Activated CD8-positive, alpha-beta memory T cell treated with anti-CD3 and anti-CD28 coated beads, Interleukin-2, amount 50 U/mL, for 48 hours (primary cell): ENCODE measurements at regions not wholly inside any gene's neighbourhood (a gene's known extent, or its start where the extent isn't known, plus 50 kb on each side); places are given as distances from the start of the nearest gene placed in this dataset.
A peak's percentile ranks its signal among the peaks of the same experiment; 100 is the strongest.
"Not testable (repeated sequence)": the region's sequence is repeated elsewhere in the genome, so short reads cannot be mapped to it uniquely, and the experiment has no call there.

Source experiments
- DNase-seq: peaks from one replicate; pipeline ENCODE4 v3.0.0-alpha.2; 2020

DNA sequence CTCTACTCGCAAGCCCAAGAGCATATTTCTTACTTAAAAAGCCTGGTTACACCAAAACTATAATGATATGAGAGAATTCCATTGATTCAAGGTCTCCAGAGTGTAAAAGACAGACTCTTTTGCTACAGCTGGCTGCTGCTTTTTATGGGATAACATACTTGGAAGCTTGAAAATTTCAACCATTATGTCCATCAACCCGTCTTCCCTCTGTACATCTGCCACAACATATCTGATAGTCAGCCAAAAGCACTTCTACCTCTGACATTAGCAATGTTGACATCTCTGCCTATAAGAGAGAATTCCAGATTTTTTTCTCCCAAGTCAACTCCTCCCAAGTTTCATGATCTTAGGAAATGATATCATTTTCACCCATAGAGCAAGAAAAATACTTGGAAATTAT is 54.4 kb upstream of the IQCM start:
- no peak for DNase-seq

DNA sequence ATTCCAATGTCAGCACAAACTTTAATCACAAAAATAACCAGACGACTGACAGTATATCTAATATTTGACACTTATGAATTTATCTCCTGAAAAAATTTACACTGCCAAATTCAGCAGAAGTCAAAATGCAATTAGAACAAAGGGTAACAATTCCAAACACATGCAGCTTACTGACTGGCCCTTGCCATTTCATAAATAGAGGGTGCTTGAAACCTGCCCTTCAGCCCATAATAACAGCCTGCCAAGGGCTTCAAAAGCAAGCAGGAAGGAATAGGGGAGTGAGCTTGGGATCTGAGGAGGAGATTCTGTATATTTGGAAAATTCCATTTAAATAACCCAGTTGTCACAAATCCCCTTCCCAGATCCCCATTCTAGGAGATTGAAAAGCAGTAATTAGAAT is 66.1 kb upstream of the IQCM start:
- no peak for DNase-seq

DNA sequence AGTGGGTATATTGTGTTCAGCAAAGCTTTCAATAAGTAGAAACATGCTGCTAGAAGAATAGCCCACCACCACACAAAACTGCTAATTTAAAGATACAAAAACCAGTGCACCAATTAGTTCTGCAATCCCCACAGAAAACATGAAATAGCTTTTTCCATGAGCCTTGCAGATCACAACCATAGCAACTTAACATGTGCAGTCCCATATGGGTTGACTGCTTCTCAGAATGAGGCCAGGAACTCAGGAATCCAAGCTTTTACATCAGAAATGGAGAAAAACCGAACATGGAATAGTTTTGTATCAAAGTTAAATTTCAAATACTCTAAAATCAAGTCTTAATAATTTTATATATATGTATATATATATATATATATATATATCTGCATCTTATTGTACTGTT is 66.6 kb upstream of the IQCM start:
- DNase-seq: no peak

DNA sequence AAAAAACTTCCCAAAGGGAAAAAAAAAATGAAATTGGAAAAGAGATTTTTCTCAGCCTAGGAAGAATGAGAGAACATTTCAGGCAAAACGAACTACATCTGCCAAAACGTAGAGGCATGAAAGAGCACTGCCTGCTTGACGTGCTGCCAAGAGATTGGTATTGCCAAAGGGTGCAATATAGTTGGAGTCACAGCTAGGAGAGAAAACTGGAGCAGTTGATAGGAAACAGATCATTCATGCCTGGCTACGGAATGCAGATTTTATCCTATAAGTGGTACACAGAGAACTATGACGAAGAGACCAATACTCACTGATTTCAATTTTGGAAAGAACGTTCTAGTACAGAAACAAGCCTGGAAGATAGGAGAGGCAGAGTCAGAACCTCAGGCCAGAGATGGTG is 68.4 kb upstream of the IQCM start:
- DNase-seq: no peak

DNA sequence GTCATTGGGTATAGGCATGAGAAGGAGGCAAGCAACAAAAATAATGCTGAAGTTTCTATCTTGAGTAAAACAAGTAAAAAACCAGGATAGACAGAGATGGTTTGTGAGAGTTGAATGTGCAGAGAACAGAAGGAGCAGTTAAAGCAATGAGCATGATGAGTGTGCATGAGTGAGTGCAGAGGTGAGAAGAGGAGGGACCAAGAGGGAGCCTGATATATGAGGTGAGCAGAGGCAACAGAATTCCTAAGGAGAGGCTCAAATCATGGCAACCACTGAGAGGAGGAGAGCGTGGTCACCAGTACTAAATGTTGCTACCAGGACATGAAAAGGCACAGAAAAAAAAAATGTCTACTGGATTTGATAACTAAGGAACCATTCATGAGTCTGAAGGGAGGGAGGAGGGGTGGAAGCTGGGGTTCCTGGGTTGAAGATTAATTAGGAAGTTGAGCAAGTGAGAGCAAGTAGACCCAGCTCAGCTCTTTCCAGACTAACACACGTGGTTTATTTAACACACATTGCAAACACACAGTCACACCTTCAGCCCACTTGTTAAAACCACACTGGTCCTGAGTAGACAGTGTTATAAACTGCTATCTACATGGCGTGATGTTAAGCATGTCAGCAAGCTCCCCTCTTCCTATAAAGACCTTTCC is 69.0 kb upstream of the IQCM start:
- DNase-seq: no peak

DNA sequence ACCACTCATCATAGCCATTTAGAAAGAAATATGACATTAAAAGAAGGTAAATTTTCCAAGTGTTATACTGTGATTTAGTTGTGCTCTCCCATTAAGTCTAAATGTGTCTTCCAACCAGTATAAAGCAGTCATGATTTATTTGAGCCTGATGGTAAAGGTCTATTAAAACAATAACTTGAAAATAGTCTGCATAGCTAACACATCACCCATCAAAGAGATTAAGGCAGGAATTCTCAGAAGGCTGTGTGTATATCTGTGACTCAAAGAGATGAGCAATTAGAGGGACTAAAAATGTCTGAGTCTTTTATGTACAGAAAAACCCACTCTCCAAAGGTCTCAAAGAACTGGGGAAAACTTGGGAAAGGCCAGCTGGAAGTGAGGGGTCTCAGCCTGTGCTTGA is 70.3 kb upstream of the IQCM start:
- DNase-seq: no peak

DNA sequence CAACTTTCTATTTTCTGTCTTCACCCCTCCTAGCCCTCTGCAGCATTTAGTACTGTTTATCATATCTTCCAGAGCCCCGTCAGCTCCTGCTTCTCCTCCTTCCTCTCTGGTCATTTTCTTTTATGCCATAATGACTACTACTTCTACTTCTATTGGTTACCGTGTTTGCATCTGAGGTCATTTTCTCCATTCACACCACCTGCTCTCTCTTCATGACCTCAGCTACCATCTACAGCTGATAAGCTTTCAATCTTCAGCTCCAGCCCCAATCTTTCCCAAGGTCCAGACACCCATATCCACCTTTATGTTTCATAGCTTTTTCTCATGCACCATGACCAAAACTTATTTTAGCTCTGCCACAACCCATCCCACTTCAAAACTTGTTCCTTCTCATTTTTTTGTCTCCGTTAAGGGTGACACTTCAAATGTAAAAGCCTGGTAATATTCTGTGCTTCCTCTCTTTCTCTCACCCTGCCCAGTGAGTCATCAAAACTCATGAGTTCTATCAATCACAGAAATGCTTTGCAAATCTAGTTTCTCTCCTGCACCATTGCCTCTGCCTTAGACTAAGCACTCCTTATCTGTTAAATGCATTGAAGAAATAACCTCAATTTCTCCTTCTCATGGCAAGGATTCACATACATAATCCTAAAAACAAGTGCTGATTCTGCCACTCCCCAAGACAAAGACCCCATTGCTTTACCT is 71.3 kb upstream of the IQCM start:
- DNase-seq: no peak

DNA sequence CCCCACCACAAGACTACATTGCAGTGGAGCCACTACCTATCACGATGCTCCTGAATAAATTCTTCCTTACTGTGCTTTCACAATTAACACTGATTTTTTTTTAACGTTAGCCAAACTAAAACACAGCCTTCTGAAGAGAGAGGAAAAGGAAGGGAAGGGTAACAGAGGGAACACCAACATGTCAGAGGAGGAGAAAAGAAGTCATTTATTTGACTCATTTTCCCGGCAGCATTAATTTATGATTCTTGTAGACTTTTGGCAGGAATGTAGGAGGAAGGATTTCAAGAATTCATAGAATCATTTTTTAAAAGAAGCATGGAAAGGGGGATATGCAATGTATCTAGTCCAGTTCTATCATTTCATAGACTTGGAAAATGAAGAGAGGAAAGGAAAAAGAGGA is 74.3 kb upstream of the IQCM start:
- DNase-seq: no peak

DNA sequence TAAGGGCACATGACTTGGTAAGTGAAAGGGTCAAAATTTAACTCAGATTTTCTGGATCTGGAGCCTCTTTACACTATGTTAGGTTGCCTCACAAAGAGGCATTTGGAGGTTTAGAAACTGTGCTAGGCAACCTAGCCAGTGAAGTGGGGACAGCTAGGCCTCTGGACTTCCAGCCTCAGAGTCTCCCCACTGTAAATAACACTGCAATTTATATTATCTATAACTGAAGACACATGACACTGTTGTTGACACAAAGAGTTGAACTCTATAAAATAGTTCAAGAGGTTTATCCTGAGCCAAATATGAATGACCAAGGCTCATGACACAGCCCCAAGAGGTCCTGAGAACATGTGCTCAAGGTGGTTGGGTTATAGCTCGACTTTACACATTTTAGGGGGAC is 74.9 kb upstream of the IQCM start:
- no peak for DNase-seq

DNA sequence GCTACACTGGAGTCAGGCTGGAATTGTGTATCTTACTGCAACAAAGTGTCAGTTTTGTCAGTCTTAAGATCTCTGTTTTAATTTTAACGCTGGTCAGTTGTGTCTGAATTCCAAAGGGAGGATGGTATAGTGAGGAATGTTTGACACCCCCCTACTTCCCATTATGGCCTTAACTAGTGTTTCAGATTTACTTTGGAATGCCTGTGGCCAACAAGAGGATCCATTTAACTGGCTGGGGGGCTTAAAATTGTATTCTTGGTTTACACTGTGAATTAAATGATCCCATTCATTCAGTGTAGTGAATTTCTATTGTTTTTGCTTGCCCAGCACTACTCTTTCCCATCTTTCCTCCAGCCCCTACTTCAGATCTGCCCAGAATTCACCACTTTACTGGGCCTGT is 75.8 kb upstream of the IQCM start:
- DNase-seq: no peak

DNA sequence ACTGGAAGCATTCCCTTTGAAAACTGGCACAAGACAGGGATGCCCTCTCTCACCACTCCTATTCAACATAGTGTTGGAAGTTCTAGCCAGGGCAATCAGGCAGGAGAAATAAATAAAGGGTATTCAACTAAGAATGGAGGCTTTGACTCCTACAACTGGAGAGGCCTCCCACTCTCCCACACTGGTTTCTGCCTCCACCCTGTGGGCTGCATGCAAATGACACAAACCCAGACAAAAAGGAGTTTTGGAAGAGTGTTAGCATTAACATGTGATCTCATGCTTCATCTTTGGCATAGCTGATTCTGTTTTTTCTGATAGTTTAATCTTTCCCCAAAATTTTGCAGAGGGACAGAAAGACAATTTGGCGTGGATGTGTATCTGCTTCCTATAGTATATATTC is 80.8 kb upstream of the IQCM start:
- no peak for DNase-seq

DNA sequence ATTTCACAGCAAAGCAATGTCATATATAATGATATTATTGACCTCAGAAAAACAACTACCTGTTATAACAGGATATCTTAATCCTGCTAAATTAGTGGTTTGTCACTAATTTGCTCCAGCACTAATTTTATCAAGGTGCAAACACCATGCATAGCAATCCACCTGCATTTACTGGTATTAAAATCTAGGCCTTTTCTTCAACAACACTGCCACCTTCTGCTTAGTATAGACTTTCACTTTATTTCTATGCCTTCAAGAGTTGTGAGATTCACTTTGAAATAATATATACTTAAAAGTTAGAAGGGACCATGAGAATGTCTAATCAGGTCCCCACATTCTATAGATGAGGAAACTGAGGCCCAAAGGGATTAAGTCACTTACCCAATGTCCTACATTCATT is 82.1 kb upstream of the IQCM start:
- no peak for DNase-seq

DNA sequence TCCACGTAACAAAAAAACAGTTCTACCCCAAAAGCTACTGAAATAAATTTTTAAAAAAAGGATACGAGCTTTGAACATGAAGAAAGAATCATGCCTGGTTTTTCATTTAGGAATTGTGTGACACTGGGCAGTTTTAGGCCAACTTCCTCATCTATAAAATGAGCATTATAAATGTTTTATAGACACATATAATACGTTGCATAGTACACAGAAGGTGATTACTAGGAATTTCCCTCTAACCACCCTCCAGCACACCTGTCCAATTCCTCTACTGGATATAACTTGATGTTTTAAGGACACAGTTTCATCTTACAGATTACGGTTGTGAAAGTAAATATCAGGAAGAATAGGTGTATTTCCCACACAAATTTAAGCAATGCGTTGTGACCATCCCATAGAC is 85.5 kb upstream of the IQCM start:
- DNase-seq: no peak

DNA sequence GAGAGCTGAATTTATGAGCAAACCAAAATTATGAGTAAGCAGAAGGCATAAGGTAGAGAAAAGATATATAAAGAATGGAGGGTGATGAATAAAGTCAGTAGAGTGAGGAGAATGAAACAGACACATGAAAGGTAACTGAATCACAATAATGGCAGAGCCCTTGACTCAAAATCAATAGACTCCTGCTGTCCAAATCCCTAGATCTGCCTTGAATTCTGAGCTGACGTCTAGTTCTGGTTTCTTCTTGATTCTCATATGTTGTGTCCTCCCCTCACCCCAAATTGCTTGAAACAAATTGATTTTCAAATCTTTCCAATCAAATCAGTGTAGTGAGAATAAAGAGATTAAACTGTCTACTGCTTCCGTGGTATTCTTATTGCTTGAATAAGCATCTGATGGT is 86.6 kb upstream of the IQCM start:
- DNase-seq: no peak

DNA sequence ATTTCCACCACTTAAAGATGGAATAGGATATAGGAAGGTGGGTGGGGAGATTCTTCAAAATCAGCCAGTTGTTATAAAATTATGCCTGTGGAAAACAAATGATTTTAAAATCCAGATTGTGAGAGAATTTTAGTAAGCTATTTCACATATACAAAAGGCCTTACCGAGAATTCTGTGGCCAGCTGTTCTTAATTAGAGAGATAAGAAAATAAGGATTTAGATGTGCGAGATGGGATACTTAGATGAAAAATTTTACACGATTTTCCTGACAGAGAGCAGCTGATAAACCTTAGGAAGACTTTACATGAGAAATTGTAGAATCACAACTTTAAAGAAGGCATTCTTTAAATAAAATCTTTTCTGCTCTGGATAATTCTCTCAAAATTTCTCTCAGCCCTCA is 94.5 kb upstream of the IQCM start:
- no peak for DNase-seq

DNA sequence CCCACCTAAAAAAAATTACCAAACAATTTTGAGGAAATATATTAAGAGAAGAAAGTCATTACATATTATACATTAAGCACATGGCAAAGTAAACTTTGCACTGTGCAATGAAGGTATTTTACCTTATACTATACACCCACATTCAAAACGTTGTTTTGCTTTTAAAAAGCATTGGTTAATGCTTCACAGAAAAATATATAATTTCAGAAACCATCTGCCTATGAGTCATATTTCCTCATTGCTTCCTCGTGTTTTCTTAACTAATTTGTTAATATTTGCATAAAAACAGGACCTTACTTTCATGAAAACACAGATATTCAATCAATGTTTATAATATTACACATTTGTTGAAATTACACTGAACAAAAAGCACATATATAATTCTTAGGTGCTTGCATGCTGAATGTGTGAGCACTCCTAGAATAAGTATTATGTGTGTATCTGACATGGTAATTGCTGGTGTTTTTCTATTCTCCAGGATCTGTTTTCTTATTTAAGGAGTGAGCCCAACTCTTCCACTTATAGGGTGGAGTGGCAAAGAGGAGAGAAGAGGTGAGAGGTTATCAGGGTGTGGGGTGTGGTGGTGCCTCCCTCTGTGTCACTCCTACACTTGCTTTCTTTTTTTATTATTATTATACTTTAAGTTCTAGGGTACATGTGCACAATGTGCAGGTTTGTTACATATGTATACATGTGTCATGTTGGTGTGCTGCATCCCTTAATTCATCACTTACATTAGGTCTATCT is 95.1 kb upstream of the IQCM start:
- no peak for DNase-seq

DNA sequence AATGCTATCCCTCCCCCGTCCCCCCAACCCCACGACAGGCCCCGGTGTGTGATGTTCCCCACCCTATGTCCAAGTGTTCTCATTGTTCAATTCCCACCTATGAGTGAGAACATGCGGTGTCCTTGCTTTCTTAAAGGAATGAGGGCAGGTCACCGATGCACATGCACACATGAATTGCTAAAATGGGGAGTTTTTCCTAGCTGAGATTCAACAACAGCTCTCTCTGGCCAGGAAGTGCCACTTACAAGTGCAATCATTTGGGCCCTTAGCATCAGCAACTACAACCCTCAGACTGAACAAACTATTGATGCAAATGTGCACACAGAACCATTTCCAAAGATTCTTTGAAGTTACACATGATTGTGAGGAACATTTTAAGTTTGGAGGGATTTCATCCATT is 95.7 kb upstream of the IQCM start:
- DNase-seq: no peak

DNA sequence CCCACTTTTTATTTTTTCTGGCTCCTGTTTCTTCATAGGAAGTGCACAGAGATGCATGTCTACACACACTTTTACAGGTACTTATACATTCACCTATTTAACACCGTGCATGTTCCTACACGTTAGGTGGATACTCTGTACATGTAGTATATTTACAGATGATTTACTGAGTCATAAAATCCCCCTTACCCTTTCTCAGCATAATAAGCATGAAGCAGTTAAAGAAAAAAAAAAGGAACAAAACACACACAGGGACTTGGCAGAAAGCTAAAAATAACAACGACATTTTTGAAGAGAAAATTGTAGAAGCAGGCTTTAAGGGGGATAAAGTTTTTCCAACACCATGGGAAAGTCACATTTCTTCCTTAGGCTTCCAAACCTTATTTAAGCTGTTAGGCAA is 96.4 kb upstream of the IQCM start:
- DNase-seq: no peak

DNA sequence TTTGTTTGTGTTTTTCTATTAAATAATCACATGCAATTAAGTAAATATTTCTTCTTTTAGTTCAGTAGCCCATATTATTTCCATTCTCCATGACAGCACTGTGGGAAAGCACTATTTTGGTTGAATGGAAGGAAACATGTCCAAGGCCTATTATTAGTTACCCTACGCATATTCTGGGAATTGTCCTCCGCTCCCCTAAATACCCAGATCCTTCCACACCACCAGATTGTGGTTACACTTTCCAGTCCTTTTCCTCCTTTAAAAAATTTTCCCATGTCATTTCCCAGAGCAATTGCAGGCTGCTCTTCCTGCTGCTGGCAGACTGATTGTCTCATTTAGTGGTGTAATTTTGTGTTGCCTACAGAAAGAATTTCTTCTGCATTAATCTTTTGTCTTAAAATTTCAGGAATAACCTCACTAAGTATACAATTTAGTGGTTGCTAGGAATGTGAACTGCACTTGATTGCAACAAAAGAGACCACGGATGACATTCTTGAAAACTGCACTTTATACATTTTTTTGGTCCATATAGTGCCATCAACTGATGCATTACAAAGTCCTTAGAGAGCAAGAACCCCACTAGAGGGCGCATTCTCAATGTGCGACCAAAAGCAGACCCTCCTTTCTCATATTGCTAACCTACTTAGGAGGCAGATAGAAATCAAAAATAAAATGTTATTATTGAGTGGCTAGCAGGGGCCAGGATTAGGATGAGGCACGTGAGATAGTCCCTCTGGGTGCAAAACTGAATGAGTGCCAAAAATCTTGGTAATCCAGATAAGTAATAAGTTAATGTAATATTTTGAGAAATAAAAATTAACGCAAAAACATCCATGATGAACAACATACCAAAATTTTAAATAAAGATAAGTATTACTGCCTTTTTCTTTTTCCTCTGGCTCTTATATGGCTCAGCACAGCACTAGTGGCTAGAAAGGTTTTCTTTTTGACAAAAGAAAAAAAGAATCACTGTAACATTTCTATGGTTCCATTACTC is 98.8 kb upstream of the IQCM start:
- peak; percentile 55 for DNase-seq

DNA sequence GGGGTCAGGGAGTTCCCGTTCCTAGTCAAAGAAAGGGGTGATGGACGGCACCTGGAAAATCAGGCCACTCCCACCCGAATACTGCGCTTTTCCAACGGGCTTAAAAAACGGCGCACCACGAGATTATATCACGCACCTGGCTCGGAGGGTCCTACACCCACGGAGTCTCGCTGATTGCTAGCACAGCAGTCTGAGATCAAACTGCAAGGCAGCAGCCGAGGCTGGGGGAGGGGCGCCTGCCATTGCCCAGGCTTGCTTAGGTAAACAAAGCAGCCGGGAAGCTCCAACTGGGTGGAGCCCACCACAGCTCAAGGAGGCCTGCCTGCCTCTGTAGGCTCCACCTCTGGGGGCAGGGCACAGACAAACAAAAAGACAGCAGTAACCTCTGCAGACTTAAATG is 100.1 kb upstream of the IQCM start:
- not testable (repeated sequence) for DNase-seq

DNA sequence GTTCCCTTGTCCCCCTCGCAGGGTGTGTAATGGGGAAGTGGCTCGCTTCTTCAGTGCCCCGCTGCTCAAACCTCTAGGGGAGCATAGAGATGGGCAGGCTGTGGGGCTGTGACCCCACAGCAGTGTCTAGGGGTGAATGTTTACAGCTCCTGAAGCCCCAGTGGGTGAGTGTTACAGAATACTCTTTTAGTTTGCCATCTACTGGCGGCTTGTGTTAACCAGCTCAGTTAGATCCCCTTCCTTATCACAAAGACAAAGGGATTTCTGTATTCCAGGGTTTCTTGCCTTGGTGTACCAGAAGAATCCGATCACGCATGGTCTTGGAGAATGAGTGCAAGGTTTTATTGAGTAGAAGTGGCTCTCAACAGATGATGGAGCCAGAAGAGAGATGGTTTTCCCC is 108.1 kb upstream of the IQCM start:
- DNase-seq: no peak

DNA sequence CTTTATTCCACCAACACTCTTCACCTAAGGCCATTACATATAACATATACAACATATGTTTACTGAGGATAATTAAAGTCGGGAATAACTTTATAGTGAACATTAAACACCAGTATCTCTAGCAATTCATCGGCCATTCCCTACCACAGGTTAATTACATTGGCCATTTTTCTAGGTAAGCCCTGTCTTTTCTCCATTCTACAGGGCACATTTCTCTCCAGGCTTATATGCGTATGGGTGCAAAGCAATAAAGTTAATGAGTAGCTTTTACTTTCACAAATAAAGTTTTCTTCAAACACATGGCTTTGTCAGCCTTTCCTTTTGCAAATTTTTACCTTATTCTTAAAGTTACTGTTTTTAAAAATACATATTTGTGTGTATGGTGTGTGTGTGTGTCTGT is 111.9 kb upstream of the IQCM start:
- DNase-seq: no peak

DNA sequence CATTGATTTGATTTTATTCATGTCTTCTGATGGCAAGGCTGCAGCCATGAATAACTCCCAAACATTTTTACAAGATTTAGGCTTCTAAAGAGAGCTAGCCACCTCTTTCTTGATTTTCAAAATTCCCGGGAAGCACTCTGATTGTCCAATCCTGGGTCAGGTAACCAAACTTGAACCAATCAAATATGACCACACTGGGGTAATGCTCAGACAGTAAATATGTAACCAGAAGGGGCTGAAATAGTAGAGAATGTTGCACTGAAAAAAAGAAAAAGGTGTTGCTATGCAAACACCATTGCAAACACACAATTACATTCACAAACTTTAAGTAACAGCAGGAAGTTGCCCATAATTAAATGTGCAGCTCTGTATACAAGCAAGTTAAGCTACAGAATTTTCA is 112.9 kb upstream of the IQCM start:
- no peak for DNase-seq
